Upper lobe of right lung (tissue), 1 donor: ENCODE measurements at regions not wholly inside any gene's neighbourhood (a gene's known extent, or its start where the extent isn't known, plus 50 kb on each side); places are given as distances from the start of the nearest gene placed in this dataset.
"Not testable (repeated sequence)": the region's sequence is repeated elsewhere in the genome, so short reads cannot be mapped to it uniquely, and the experiment has no call there.

Source experiments
- ATAC-seq: fragments of 200-7000 bp; cut with Tn5 transposase; one replicate; pipeline ENCODE4 v1.9.1; 2020; ENCODE audit warnings: mild to moderate bottlenecking, moderate library complexity
- DNase-seq: peaks from one replicate; pipeline ENCODE4 v3.0.0-alpha.2; 2020
- H3K27ac ChIP-seq: fragments of 200-600 bp; one replicate; pipeline ENCODE4 v1.8.0; 2022
- H3K27me3 ChIP-seq: fragments of 200-600 bp; one replicate; pipeline ENCODE4 v1.8.0; 2022; ENCODE audit warnings: mild to moderate bottlenecking
- H3K36me3 ChIP-seq: fragments of 200-600 bp; one replicate; pipeline ENCODE4 v1.8.0; 2022
- H3K4me1 ChIP-seq: fragments of 200-600 bp; one replicate; pipeline ENCODE4 v1.8.0; 2022
- H3K4me3 ChIP-seq: fragments of 200-600 bp; one replicate; pipeline ENCODE4 v1.8.0; 2022; ENCODE audit warnings: mild to moderate bottlenecking
- H3K9me3 ChIP-seq: fragments of 200-600 bp; one replicate; pipeline ENCODE4 v1.8.0; 2022
- intact Hi-C: fragments of 100-400 bp; cut with DNase I; formaldehyde crosslinking; loops from one replicate; pipeline ENCODE4 v1.11.0; 2022
- TF ChIP-seq, protein P1 (sequence below): fragments of 200-600 bp; IDR thresholded peaks from one replicate; pipeline ENCODE4 v1.8.0; 2022; ENCODE audit warnings: antibody characterized with exemption
- donor health status: DM: no; HTN: yes; CAD: no; lungs with severe emphysema.

- no peak overlapping the region for H3K27ac ChIP-seq
- ATAC-seq (no peak), DNase-seq (no peak)
- no peaks in the 10 kb centered on the region for H3K9me3 ChIP-seq
- TF ChIP-seq, protein P1, sequence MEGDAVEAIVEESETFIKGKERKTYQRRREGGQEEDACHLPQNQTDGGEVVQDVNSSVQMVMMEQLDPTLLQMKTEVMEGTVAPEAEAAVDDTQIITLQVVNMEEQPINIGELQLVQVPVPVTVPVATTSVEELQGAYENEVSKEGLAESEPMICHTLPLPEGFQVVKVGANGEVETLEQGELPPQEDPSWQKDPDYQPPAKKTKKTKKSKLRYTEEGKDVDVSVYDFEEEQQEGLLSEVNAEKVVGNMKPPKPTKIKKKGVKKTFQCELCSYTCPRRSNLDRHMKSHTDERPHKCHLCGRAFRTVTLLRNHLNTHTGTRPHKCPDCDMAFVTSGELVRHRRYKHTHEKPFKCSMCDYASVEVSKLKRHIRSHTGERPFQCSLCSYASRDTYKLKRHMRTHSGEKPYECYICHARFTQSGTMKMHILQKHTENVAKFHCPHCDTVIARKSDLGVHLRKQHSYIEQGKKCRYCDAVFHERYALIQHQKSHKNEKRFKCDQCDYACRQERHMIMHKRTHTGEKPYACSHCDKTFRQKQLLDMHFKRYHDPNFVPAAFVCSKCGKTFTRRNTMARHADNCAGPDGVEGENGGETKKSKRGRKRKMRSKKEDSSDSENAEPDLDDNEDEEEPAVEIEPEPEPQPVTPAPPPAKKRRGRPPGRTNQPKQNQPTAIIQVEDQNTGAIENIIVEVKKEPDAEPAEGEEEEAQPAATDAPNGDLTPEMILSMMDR: no peak
- H3K4me3 ChIP-seq: no peak overlapping the region
- no peaks in the 10 kb centered on the region for H3K27me3 ChIP-seq
- H3K4me1 ChIP-seq: no peaks in the 10 kb centered on the region
- H3K36me3 ChIP-seq: no peaks in the 10 kb centered on the region
- intact Hi-C loops: no loop called here
Measured at GRCh38 chr4:158350161-158350560, 139.9 kb downstream of the TMEM144 start.

- Histone ChIP-seq H3K4me3 (no peak overlapping the region), H3K4me1 (no peaks in the 10 kb centered on the region), H3K36me3 (no peaks in the 10 kb centered on the region), H3K9me3 (no peaks in the 10 kb centered on the region), H3K27me3 (no peaks in the 10 kb centered on the region), H3K27ac (no peak overlapping the region)
- TF ChIP-seq, protein P1: no peak
- ATAC-seq (no peak), DNase-seq (no peak)
- intact Hi-C loops: no loop called here
Measured at GRCh38 chr4:158353541-158354304, 143.4 kb downstream of the TMEM144 start.

DNA sequence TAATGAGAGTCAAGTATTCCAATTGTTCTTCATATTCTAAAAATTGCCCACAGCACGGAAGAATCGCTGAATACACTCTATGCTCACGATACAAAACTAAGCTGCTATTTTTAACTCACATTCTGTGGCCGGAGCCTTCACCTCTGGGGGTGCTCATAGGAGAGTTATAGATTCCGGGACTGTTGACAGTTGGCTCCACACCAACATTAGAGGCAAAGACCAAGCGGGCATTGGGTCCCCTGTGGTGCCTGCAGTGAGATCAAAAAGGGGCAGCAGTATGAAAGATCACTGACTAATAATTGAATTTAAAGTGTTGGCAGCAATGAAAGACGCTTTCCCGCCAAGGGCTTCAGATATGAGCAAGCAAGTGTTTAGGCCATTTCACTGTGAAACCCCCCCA is 146.0 kb downstream of the TMEM144 start:
- ATAC-seq (no peak), DNase-seq (no peak)
- H3K4me3 ChIP-seq: no peak overlapping the region

GRCh38 chr4:158367932-158368441 is 153.7 kb upstream of the RXFP1 start:
- H3K4me3 ChIP-seq, ATAC-seq, H3K27me3 ChIP-seq, H3K4me1 ChIP-seq, H3K36me3 ChIP-seq, intact Hi-C loops, DNase-seq, H3K9me3 ChIP-seq, H3K27ac ChIP-seq: not testable (repeated sequence)

More for the DNA sequence above, 146.0 kb downstream of the TMEM144 start:
- intact Hi-C loops: no loop called here
- TF ChIP-seq, protein P1: no peak
- Histone ChIP-seq H3K9me3 (no peaks in the 10 kb centered on the region), H3K4me1 (no peaks in the 10 kb centered on the region), H3K27me3 (no peaks in the 10 kb centered on the region), H3K27ac (no peak overlapping the region), H3K36me3 (no peaks in the 10 kb centered on the region)

DNA sequence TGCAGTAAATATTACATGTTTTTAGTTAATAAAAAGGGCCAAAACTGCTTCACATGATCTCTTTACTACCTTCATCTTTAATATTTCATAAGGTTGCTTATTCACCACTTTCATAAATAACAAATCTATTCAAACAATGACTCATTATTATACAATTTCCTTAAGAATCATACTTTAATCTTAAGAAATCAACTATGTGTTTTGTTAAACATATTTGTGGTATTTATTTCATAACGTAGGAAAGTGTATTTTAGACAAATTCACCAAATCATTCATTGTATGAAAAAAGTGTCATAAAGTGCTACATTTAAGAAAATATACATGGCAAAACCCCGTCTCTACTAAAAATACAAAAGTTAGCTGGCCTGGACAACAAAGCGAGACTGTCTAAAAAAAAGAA is 150.5 kb upstream of the RXFP1 start:
- Histone ChIP-seq H3K27ac (no peak overlapping the region), H3K36me3 (no peaks in the 10 kb centered on the region), H3K4me3 (no peak overlapping the region), H3K27me3 (no peaks in the 10 kb centered on the region), H3K4me1 (no peaks in the 10 kb centered on the region), H3K9me3 (no peaks in the 10 kb centered on the region)
- intact Hi-C loops: no loop called here
- no peak for DNase-seq
- no peak for ATAC-seq
- TF ChIP-seq, protein P1: no peak

DNA sequence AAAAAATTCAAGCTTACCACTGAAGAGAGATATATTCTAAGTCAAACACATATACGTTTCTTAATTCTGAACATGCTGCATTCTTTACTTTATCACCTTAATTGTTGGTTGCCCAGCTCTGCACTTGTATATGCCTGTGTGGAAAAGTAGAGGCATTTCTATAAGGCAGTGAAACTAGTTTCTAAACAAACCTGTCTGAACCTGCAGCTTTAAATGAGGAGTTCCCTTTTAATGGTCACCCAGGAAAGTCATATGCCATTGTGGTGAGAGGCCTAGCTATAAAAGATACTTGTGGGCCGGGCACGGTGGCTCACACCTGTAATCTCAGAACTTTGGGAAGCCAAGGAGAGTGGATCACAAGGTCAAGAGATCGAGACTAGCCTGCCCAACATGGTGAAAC is 147.4 kb upstream of the RXFP1 start:
- H3K9me3 ChIP-seq: no peaks in the 10 kb centered on the region
- no peaks in the 10 kb centered on the region for H3K4me1 ChIP-seq
- no peaks in the 10 kb centered on the region for H3K36me3 ChIP-seq
- no peaks in the 10 kb centered on the region for H3K27me3 ChIP-seq
- no peak for DNase-seq
- no peak overlapping the region for H3K4me3 ChIP-seq
- no peak overlapping the region for H3K27ac ChIP-seq
- no peak for ATAC-seq
- intact Hi-C loops: no loop called here
- TF ChIP-seq, protein P1: no peak
